HepG2 (cell line): ENCODE measurements at regions not wholly inside any gene's neighbourhood (a gene's known extent, or its start where the extent isn't known, plus 50 kb on each side); places are given as distances from the start of the nearest gene placed in this dataset.

Experiments
- MED8 ChIP-seq: sonication (generic); formaldehyde crosslinking; IDR thresholded peaks from 2 replicates; pipeline ENCODE4 v1.8.1; 2023; ENCODE audit warnings: mild to moderate bottlenecking, missing genetic modification reagents; ENCODE audit not compliant: insufficient replicate concordance
- MEIS1 ChIP-seq: sonication (generic); formaldehyde crosslinking; IDR thresholded peaks from 2 replicates; pipeline ENCODE4 v1.9.0; 2021; ENCODE audit warnings: mild to moderate bottlenecking, missing genetic modification reagents, moderate library complexity, borderline replicate concordance
- PHB2 ChIP-seq: fragments of 450-650 bp; IDR thresholded peaks from 2 replicates; pipeline ENCODE4 v1.6.1; 2018; ENCODE audit not compliant: partially characterized antibody
- SMAD1 ChIP-seq: sonication (generic); formaldehyde crosslinking; IDR thresholded peaks from 2 replicates; pipeline ENCODE4 v1.4.0; 2020; ENCODE audit warnings: missing genetic modification reagents, low read depth, mild to moderate bottlenecking, borderline replicate concordance
- ZNF749 ChIP-seq: sonication (generic); formaldehyde crosslinking; IDR thresholded peaks from 2 replicates; pipeline ENCODE4 v1.8.0; 2022; ENCODE audit warnings: mild to moderate bottlenecking, missing genetic modification reagents, moderate library complexity, borderline replicate concordance
- ZNF772 ChIP-seq: sonication (generic); formaldehyde crosslinking; IDR thresholded peaks from 2 replicates; pipeline ENCODE4 v1.5.0; 2020; ENCODE audit warnings: mild to moderate bottlenecking, missing genetic modification reagents
- TF ChIP-seq, protein P1 (sequence below): sonication (generic); formaldehyde crosslinking; IDR thresholded peaks from one replicate; pipeline ENCODE4 v1.5.1; 2020; ENCODE audit warnings: mild to moderate bottlenecking, missing genetic modification reagents; ENCODE audit errors: not compliant biosample characterization
- TF ChIP-seq, protein P2 (sequence below): sonication (generic); formaldehyde crosslinking; conservative IDR thresholded peaks from 2 replicates; pipeline ENCODE4 v1.4.0; 2020; ENCODE audit warnings: missing genetic modification reagents

DNA sequence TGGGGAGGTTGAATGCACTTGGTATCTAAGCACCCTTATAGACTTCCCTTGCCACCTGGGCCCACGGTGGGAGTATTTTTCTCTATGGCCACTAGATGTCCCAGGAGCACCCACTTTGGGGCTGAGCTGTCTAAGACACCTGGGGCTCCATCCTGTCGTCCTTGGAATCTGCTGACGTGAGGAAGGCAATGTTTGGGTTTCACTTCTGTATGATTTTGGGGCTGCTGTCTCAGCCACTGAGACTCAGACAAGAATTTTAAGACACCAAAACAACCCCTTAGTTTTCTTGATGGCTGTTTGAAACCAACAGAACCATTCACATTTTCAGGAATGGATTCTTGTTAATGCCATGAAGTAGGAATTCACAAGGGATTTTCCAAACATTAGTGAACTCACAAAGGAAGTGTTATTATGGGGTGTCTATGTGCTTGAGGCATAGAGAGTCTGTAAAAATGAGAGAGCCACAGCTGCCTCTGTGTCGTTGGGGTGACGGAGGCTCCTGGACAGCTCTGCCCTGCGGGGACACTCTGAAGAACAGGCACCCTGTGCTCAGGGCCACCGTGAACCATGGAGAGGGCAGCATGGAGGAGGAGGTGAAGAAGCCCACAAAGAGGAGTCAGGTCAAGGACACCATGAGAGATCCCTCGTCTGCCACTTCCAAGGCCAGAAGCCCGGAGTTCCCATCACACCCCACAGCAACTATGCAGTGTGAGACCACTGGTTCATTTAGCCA is 106.8 kb upstream of the SPATA13 start (continued):
- TF ChIP-seq, protein P1, sequence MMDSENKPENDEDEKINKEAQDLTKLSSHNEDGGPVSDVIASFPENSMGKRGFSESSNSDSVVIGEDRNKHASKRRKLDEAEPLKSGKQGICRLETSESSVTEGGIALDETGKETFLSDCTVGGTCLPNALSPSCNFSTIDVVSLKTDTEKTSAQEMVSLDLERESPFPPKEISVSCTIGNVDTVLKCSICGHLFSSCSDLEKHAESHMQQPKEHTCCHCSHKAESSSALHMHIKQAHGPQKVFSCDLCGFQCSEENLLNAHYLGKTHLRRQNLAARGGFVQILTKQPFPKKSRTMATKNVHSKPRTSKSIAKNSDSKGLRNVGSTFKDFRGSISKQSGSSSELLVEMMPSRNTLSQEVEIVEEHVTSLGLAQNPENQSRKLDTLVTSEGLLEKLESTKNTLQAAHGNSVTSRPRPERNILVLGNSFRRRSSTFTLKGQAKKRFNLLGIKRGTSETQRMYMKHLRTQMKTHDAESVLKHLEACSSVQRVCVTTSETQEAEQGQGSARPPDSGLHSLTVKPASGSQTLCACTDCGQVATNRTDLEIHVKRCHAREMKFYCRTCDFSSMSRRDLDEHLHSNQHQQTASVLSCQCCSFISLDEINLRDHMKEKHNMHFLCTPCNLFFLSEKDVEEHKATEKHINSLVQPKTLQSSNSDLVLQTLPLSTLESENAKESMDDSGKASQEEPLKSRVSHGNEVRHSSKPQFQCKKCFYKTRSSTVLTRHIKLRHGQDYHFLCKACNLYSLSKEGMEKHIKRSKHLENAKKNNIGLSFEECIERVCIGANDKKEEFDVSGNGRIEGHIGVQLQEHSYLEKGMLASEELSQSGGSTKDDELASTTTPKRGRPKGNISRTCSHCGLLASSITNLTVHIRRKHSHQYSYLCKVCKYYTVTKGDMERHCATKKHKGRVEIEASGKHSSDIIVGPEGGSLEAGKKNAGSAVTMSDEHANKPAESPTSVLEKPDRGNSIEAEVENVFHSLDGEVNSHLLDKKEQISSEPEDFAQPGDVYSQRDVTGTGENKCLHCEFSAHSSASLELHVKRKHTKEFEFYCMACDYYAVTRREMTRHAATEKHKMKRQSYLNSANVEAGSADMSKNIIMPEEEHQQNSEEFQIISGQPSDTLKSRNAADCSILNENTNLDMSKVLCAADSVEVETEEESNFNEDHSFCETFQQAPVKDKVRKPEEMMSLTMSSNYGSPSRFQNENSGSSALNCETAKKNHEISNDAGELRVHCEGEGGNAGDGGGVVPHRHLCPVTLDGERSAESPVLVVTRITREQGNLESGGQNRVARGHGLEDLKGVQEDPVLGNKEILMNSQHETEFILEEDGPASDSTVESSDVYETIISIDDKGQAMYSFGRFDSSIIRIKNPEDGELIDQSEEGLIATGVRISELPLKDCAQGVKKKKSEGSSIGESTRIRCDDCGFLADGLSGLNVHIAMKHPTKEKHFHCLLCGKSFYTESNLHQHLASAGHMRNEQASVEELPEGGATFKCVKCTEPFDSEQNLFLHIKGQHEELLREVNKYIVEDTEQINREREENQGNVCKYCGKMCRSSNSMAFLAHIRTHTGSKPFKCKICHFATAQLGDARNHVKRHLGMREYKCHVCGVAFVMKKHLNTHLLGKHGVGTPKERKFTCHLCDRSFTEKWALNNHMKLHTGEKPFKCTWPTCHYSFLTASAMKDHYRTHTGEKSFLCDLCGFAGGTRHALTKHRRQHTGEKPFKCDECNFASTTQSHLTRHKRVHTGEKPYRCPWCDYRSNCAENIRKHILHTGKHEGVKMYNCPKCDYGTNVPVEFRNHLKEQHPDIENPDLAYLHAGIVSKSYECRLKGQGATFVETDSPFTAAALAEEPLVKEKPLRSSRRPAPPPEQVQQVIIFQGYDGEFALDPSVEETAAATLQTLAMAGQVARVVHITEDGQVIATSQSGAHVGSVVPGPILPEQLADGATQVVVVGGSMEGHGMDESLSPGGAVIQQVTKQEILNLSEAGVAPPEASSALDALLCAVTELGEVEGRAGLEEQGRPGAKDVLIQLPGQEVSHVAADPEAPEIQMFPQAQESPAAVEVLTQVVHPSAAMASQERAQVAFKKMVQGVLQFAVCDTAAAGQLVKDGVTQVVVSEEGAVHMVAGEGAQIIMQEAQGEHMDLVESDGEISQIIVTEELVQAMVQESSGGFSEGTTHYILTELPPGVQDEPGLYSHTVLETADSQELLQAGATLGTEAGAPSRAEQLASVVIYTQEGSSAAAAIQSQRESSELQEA (CRISPR knock-in tag) = no peak
- no peak for TF ChIP-seq ZNF749 (CRISPR knock-in tag)
- TF ChIP-seq, protein P2, sequence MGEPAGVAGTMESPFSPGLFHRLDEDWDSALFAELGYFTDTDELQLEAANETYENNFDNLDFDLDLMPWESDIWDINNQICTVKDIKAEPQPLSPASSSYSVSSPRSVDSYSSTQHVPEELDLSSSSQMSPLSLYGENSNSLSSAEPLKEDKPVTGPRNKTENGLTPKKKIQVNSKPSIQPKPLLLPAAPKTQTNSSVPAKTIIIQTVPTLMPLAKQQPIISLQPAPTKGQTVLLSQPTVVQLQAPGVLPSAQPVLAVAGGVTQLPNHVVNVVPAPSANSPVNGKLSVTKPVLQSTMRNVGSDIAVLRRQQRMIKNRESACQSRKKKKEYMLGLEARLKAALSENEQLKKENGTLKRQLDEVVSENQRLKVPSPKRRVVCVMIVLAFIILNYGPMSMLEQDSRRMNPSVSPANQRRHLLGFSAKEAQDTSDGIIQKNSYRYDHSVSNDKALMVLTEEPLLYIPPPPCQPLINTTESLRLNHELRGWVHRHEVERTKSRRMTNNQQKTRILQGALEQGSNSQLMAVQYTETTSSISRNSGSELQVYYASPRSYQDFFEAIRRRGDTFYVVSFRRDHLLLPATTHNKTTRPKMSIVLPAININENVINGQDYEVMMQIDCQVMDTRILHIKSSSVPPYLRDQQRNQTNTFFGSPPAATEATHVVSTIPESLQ (CRISPR knock-in tag) = no peak
- TF ChIP-seq PHB2 = no peak
- no peak for TF ChIP-seq ZNF772 (CRISPR knock-in tag)
- TF ChIP-seq MED8 (CRISPR knock-in tag) = no peak
- TF ChIP-seq MEIS1 (CRISPR knock-in tag) = no peak
- no peak for TF ChIP-seq SMAD1 (CRISPR knock-in tag)
